ENCODE measurements at regions not wholly inside any gene's neighbourhood (a gene's known extent, or its start where the extent isn't known, plus 50 kb on each side); places are given as distances from the start of the nearest gene placed in this dataset.
"Not testable (repeated sequence)": the region's sequence is repeated elsewhere in the genome, so short reads cannot be mapped to it uniquely, and the experiment has no call there.

GRCh38 chr7:84913731-84914130 lies 273.1 kb downstream of the SEMA3D start:
- no peak for DNase-seq (ENCODE audit: low spot score)
- H3K4me1 ChIP-seq (ENCODE audit: insufficient read depth, poor library complexity, severe bottlenecking) = no peaks in the 10 kb centered on the region
- ATAC-seq (ENCODE audit: low read depth) = no peak
- H3K27ac ChIP-seq (ENCODE audit: poor library complexity, severe bottlenecking) = no peak overlapping the region
- no peak overlapping the region for H3K4me3 ChIP-seq (ENCODE audit: severe bottlenecking)
- no peak for TF ChIP-seq CTCF (IDR thresholded peaks at IDR 0.05; ENCODE audit: poor library complexity, severe bottlenecking)
- no peaks in the 10 kb centered on the region for H3K36me3 ChIP-seq (ENCODE audit: low read depth)
- H3K9me3 ChIP-seq (ENCODE audit: severe bottlenecking) = no peaks in the 10 kb centered on the region
- no peaks in the 10 kb centered on the region for H3K27me3 ChIP-seq (ENCODE audit: insufficient read depth, poor library complexity, severe bottlenecking)

DNA sequence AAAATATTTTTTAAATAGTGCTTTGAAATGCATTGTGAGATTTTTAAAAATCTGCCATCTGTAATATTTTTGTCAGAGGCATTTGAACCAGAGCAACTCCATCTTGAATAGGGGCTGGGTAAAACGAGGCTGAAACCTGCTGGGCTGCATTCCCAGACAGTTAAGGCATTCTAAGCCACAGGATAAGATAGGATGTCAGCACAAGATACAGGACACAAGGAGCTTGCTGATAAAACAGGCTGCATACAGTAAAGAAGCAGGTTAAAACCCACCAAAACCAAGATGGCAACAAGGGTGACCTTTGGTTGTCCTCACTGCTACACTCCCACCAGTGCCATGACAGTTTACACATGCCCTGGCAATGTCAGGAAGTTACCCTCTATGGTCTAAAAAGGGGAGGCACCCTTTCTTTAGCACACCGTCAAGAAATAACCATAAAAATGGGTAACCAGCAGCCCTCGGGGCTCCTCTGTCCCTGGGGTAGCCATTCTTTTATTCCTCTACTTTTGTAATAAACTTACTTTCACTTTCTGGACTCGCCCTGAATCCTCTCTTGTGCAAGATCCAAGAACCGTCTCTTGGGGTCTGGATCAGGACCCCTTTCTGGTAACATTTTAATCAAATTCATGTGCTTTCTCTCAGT lies 273.7 kb downstream of the SEMA3D start:
- H3K36me3 ChIP-seq (ENCODE audit: low read depth) = no peaks in the 10 kb centered on the region
- H3K4me3 ChIP-seq (ENCODE audit: severe bottlenecking) = no peak overlapping the region
- H3K27ac ChIP-seq (ENCODE audit: poor library complexity, severe bottlenecking) = no peak overlapping the region
- H3K9me3 ChIP-seq (ENCODE audit: severe bottlenecking) = no peaks in the 10 kb centered on the region
- ATAC-seq (ENCODE audit: low read depth) (no peak), DNase-seq (ENCODE audit: low spot score) (no peak)
- no peaks in the 10 kb centered on the region for H3K27me3 ChIP-seq (ENCODE audit: insufficient read depth, poor library complexity, severe bottlenecking)
- no peaks in the 10 kb centered on the region for H3K4me1 ChIP-seq (ENCODE audit: insufficient read depth, poor library complexity, severe bottlenecking)
- TF ChIP-seq CTCF (IDR thresholded peaks at IDR 0.05; ENCODE audit: poor library complexity, severe bottlenecking) = no peak

DNA sequence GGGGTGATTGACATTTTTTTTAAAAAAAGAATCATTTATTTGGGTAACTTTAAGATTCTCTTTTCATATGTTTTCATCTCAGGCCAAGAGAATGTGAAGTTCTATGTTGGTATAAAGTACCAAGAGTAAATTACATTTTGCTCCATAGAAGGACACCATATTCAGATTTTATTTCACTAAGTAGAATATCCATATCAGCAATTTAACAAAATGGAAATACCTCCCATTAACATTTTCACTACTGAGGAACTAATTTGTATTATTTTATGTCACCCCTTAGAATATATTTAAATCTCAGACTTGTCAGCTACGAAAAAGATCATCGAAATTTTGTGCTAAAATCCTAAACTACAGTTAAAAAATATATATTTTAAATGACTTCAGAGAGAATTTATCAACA lies 274.3 kb downstream of the SEMA3D start:
- TF ChIP-seq CTCF (IDR thresholded peaks at IDR 0.05; ENCODE audit: poor library complexity, severe bottlenecking) = no peak
- Histone ChIP-seq H3K27ac (ENCODE audit: poor library complexity, severe bottlenecking) (no peak overlapping the region), H3K36me3 (ENCODE audit: low read depth) (no peaks in the 10 kb centered on the region), H3K4me3 (ENCODE audit: severe bottlenecking) (no peak overlapping the region), H3K4me1 (ENCODE audit: insufficient read depth, poor library complexity, severe bottlenecking) (no peaks in the 10 kb centered on the region), H3K9me3 (ENCODE audit: severe bottlenecking) (no peaks in the 10 kb centered on the region), H3K27me3 (ENCODE audit: insufficient read depth, poor library complexity, severe bottlenecking) (no peaks in the 10 kb centered on the region)
- DNase-seq (ENCODE audit: low spot score) (no peak), ATAC-seq (ENCODE audit: low read depth) (no peak)

DNA sequence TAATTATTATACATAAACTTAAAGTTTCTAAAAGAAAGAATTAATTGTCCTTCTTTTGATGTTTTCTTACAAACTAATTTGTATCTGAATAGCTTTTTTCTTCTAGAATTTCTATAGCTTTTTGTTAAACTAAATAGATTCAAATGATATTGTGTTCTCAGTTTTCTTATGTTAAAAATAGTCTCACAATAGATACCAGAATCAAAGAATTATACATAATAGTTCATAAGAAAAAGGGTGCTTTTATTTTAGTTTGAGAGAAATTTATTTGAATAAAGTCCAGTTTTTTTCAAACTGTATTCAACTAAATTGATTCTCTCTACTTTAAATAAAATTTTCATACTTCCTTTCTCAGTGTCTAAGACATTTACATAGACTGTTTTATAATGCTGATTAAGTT lies 274.8 kb downstream of the SEMA3D start:
- ATAC-seq (ENCODE audit: low read depth) = no peak
- TF ChIP-seq CTCF (IDR thresholded peaks at IDR 0.05; ENCODE audit: poor library complexity, severe bottlenecking) = no peak
- no peak for DNase-seq (ENCODE audit: low spot score)
- no peaks in the 10 kb centered on the region for H3K4me1 ChIP-seq (ENCODE audit: insufficient read depth, poor library complexity, severe bottlenecking)
- no peaks in the 10 kb centered on the region for H3K36me3 ChIP-seq (ENCODE audit: low read depth)
- no peaks in the 10 kb centered on the region for H3K9me3 ChIP-seq (ENCODE audit: severe bottlenecking)
- no peak overlapping the region for H3K4me3 ChIP-seq (ENCODE audit: severe bottlenecking)
- no peaks in the 10 kb centered on the region for H3K27me3 ChIP-seq (ENCODE audit: insufficient read depth, poor library complexity, severe bottlenecking)
- no peak overlapping the region for H3K27ac ChIP-seq (ENCODE audit: poor library complexity, severe bottlenecking)

- Histone ChIP-seq H3K4me1 (ENCODE audit: insufficient read depth, poor library complexity, severe bottlenecking) (no peaks in the 10 kb centered on the region), H3K36me3 (ENCODE audit: low read depth) (no peaks in the 10 kb centered on the region), H3K4me3 (ENCODE audit: severe bottlenecking) (no peak overlapping the region), H3K27ac (ENCODE audit: poor library complexity, severe bottlenecking) (no peak overlapping the region), H3K27me3 (ENCODE audit: insufficient read depth, poor library complexity, severe bottlenecking) (no peaks in the 10 kb centered on the region), H3K9me3 (ENCODE audit: severe bottlenecking) (no peaks in the 10 kb centered on the region)
- no peak for TF ChIP-seq CTCF (IDR thresholded peaks at IDR 0.05; ENCODE audit: poor library complexity, severe bottlenecking)
- ATAC-seq (ENCODE audit: low read depth) (no peak), DNase-seq (ENCODE audit: low spot score) (no peak)
These were observed 275.8 kb downstream of the SEMA3D start for GRCh38 chr7:84911077-84911476.

- H3K36me3 ChIP-seq (ENCODE audit: low read depth); H3K4me3 ChIP-seq (ENCODE audit: severe bottlenecking); H3K27ac ChIP-seq (ENCODE audit: poor library complexity, severe bottlenecking); H3K4me1 ChIP-seq (ENCODE audit: insufficient read depth, poor library complexity, severe bottlenecking); DNase-seq (ENCODE audit: low spot score); H3K27me3 ChIP-seq (ENCODE audit: insufficient read depth, poor library complexity, severe bottlenecking); H3K9me3 ChIP-seq (ENCODE audit: severe bottlenecking); ATAC-seq (ENCODE audit: low read depth): not testable (repeated sequence)
These were observed 276.5 kb downstream of the SEMA3D start for GRCh38 chr7:84910322-84910721.

Data from RWPE2 (cell line).